ENCODE measurements at regions not wholly inside any gene's neighbourhood (a gene's known extent, or its start where the extent isn't known, plus 50 kb on each side); places are given as distances from the start of the nearest gene placed in this dataset.

DNA sequence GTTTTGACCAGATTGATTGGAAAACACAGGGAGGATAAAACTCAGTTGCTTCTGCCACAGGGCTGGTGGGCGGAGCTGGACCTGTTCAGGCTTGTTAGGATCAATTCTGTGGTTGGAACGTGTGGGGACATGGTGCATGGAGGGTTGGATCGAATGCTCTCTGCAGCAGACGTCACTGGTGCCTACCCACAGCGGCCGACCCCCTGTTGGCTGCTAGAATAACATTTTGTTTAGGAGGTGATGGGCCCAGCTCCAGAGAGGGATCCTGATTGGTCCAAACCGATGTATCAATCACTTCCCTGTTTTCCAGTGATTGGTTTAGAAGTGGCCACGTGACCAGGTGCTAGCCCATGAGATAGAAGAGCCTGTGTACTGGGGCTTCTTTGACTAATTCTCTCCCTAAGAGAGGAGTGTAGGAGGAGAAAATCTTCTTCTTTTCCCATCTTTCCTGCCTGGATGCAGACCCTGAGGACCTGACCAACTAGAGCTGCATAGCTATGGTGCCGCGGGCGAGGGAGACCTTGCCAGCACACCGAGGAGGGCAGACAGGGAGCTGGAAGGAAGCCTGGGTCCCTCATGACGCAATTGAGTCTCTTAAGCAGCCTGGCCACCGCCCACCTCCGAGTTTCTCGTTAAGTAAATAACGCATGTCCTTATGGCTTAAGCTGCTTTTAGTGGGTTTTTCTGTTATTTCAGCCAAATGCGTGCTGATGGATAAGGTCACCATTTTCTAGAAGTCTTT is 163.5 kb downstream of the AACS start:
- DNase-seq, result no peak

DNA sequence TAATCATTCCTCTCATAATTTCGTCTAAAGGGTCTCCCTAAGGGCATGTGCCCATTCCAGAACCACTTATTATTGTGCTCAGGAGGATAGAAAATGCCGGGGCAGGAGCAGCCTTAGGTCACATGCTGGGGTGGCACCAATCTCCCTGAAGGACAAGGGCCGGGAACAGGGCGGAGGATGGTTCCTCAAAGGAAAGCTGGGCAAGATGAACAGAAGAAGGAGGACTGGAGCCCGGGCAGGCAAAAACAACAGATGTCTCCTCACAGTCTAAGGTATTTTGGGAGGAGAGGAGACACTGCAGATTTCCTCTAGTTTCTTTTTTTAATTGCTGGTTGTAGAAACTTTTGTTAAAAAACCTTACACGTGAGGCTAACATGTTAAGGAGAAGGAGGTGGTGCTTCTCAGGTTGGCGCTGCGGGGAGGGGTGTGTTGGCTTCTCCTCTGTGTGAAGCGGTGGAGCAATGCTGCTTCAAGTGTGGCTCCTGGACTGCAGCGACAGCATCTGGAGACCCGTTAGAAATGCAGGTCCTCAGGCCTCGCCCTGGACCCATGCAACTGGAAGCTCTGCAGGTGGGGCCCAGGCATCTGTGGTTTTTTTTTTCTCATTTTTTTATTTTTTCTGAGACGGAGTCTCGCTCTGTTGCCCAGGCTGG is 164.8 kb downstream of the AACS start:
- DNase-seq, result no peak

DNA sequence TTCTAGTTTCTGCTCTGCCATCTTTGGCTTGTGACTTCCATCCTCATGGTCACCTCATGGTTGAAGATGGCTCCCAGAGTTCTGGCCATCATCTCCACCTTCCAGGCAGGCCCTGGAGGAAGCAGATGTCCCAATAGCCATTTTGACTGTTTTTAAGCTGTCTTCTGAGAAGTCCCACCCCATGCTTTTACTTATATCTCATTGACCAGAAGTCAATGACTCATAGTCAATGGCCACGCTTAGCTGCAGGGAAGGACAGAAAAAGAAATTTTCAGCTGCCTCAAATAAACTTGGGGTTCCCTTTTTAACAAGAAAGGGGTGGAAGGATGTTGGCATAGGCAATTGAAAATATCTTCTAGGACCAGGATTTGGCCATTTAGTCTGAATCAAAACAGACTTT is 168.1 kb downstream of the AACS start:
- DNase-seq, result no peak

DNA sequence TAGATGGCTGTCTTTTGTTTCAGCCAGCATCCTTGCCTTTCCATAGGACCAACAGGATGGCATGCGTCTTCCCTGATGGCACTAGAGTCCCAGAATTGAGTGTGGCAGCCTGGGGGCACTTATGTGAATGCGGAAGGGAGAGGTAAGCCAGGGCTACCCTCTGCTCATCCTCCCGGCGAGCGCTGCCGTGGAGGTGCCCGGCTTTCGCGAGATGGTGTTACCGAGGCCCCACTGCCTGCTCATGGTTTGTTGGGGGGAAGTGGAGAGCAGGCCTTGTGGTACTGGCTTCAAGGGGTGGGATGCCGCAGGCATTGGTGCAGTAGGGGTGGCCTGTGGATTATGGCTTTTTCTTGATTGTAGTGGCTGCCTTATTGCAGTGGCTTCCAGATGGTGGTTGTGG is 174.3 kb downstream of the AACS start:
- DNase-seq, result no peak

DNA sequence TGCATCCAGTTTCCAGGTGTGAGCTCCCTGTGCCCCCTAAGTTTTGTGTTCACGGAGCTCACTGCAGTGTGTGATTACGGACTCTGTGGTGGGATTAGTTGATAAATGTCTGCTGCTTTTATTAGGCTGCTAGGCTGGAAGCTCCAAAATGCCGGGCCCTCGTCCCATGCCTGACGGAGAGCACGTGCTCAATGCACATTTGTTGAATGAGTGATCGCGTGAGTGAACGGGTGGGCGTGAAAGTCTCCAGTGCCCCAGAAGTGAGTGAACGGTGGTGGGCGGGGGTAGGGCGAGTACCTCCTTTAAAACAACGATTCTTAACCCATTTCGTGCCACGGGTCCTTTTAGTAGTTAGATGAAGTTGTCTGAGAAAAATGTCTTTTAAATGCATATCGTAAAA is 175.5 kb downstream of the AACS start:
- no peak for DNase-seq

DNA sequence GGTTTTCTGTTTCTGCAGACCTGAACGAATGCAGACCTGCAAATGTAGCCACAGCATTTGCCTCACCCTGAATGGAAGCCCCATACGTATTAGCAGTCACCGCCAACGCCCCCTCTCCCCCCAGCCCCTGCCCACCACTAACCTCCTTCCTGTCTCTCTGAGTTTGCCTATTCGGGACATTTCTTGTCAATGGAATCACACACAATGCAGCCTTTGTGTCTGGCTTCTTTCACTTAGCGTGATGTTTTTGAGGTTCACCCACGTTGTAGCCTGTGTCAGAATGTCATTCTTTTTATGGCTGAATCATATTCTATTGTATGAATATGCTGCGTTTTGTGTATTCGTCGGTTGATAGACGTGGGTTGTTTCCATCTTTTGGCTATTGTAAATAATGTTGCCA is 178.6 kb downstream of the AACS start:
- DNase-seq, result no peak

DNA sequence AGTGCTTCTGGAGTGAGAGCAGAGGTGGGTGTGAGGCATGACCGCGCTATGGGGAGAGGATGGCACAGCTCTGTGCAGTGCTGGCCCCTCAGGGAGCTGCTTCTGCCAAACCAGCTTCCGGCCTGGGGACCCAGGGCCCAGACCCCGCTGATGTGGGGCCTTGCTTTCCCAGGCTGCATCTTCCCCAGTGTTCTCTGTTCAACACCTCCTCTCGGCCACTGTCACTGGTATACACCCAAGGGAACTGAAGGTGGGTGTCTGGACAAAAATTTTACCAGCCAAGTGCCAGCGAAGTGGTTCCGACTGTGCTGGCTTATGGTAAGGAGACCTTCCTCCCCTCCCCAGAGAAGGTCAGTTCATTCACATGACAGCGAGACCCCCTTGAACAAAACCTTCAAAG is 179.1 kb downstream of the AACS start:
- DNase-seq, result no peak

DNA sequence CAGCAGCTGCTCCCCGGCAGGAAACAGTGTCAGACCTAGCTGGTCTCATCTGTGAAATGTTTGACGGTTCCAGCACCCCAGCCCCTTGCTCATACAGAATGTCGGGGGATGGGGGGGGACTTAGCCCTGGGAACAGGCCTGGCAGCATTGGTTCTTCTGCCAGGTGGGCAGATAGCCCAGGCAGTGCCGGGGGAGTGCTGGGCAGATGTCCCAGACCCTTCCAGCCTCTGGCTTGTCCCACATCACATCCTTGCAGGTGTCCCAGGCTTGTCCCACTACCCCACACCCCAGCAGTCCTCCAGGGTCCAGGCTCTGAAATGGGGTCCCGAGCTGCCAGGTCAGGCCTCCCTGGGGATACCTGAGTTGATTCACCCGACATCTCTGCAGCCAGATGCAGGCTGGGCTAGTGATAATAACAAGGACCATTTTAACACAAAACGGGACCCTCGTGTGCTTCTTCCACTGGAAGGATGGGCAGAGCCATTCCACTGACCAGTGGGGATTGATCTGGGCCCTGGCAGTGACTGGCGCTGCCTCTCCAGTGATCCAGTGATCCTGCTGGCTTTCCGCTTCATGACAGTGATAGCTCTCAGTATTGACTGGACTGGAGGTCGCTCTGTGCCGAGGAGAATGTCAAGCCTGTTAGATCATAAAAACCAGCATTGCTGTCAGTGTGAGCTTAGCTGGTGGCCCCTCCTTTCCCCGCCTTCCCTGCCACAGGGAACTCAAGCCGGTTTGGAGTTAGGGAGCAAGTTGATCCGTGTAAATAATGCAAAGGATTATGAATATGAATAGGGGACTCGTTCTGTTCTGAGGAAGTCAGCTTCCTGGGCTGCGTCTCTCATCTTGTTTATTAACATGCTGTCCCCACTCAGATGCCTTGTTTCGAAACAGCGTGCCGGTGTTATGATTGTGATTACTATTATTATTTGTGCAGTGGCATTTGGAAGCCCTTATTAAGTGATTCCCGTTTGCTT is 180.6 kb downstream of the AACS start:
- DNase-seq, result no peak

DNA sequence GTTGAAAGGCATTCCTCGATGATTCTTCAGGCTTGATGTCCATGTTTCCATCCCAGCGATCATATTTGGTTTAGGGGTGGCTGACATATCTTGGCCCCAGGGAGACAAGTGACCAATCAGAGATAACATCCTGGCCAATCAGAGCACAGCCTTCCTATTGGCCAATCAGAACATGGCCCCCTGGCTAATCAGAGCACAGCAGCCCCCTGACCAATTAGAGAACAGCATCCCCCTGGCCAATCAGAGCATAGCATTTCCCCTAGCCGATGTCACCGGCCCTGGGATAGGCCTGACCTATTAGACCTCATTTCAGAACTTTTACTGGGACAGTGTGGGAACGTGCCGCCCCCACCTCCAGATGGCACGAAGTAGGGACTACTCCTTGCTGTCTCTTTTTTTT is 182.2 kb downstream of the AACS start:
- DNase-seq, result no peak

DNA sequence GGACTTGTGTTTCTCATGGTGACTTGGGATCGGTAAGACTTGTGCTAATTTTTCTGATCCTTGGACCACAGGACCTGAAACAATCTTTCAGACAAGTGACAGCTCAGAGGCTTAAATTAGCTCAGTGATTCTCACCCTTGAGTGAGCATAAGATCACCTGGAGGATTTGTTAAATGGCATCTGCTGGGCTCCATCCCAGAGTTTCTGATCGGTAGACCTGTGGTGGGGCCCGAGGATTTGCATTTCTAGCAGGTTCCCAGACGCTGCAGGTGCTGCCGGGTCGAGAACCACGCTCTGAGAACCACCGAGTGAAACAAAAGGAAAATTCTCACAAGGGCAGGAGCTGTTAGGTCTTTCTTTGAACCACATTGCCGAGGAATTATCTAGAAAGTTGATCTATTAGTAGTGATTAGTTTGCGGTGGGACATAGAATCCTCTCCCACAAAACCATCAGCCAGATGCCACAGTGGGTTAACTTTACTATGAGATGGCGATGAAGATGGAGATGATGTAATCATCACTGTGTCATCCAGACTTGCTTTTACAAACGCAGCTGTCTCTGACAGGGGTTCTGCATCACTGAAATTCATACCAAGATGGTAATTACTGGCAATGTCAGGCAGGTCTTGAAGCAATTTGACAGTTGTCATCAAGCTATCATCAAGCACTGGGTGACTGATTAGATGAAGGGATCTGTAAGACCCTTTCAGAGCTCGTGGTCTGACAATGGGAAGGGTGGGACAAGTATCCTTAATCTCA is 184.0 kb downstream of the AACS start:
- no peak for DNase-seq

DNA sequence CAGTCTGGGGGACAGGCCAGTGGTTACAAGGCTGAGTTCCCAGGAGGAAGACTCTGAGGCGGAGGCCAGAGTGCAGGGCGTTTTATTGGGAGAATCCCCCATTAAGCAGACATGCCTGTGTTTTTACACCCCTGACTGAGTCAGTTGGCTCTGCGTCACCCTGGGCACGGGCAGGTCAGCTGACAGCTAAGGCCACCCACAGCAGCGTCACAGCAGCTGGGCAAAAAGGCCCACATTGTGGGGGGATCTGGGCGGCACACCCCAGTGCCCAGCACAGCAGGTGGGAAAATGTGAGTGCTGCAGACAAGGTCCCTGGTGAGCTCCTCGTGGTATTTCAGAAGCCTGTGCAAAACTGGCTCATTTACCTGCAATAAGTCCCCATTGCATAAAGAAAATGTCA is 184.7 kb downstream of the AACS start:
- no peak for DNase-seq

DNA sequence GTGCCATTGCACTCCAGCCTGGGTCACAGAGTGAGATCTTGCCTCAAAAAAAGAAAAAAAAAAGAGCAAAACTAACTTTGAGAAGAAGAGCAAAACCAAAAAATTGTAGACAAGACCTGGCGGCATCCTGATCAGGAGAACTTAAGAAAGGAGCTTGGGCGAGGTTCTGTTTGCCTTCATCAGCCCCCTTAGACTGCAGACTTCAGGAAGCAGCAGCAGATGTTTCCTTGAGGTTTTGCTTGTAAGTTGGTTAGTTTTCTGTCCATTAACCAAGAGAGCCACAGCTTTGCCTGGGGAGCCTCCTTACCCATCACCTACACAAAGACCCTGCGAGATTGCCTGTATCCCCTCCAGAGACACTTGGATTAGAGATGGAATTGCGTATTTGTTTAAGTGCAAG is 189.0 kb downstream of the AACS start:
- DNase-seq, result no peak

DNA sequence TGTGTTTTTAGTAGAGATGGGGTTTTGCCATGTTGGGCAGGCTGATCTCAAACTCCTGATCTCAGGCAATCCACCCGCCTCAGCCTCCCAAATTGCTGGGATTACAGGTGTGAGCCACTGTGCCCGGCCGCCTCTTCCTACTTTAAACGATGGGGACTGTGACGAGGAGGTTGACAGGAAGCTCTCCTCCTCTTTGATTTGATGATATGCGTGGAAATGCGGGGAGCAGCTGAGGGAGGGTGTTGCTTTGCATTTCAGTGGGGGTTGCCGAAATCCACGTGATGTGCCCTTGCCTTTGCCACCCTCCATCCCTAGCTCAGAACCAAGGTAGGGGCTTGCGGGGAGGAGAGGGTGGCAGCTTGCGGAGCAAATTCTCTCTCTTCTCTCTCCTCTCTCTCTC is 189.6 kb downstream of the AACS start:
- no peak for DNase-seq

DNA sequence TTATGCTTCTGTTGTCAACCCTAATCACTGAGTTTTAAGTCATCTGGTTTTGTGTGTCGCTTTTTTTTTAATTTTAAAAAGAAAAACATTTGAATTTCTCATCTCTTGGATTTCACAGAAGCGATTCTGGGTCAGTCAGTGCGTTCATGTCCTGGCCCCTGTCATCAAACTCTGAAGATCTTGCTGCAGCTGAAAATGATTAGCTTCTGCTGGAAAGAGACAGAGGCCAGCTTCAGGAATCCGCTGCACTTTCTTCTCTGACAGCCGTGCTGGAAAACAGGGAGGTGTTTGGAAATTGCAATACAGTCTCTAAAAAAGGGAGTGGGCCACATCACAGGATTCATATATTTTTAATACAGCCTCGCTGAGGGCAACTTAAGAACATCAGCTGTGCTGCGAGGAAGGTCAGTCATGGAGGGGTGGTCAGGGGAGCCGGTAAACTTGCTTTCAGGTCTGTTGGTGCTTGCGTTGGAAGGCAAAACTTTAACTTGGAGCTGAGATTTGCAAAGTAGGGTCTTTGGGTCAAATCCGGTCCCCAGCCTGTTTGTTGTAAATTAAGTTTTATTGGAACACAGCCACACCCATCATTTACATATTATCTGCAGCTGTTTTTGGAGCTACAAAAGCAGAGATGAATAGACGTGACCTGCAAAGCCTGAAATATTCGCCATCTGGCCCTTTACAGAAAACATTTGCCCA is 190.8 kb downstream of the AACS start:
- no peak for DNase-seq

DNA sequence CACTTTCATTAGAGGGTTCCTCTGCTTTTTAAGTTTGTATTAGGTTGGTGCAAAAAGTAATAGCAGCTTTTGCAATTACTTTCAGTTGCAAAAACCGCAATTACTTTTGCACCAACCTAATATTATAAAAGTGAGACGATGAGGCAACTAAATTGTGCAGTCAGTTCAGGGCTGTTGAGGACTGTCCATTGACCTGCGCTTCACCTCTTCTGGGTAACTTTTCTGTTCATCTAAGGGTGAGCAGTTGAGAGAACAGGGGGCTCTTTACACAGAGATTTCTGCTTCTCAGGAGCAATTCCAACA is 191.3 kb downstream of the AACS start:
- no peak for DNase-seq

DNA sequence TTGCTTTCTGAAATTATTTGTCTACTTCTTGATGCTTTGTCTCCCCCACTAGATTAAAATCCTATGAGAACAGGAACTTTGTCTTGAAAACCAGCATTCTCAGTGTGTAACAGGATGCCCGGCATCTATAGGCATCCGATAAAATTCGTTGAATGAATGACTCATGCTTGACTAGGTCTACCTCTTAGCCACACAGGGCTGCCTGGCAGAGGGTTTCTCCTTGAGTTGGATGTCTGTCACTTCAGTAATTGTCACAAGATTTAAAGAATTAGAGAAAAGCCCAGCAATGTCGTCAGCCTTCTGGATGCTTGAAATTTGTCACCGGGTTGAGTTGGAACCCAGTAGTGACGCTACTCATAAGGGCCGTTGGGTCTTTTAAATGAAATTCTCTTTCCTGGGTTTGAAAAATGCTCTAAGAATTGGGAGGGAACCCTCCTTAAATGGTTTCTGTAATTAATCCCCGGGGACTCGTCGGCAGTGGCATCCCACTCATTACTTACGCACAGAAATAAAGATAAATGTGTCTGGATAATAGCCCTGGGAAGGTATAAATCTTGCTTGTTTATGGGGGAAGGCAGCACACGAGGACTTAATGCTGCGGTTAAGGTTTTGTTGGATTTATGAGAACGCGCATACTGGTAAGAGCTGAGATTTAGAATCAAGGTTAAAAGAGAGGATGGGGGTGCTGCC is 194.1 kb downstream of the AACS start:
- DNase-seq, result no peak

DNA sequence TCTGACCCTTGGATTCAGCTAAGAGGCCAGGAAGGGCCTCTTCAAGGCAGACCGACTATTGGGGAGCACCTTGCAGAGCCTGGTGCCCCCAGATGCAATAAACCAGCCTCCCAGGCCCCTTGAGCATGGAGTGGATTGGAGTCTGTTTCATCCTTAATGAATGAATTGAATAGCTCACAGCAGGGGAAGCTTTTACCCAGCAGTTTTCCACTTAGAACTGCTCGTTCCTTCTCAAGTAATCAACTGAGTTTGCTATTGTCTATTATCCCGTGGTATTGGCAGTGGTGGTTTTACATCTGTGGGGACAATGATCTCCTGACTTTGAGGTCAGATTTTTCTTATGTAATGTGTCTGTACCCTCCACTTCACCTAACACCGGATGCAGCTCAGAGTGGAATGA is 197.6 kb downstream of the AACS start:
- no peak for DNase-seq

DNA sequence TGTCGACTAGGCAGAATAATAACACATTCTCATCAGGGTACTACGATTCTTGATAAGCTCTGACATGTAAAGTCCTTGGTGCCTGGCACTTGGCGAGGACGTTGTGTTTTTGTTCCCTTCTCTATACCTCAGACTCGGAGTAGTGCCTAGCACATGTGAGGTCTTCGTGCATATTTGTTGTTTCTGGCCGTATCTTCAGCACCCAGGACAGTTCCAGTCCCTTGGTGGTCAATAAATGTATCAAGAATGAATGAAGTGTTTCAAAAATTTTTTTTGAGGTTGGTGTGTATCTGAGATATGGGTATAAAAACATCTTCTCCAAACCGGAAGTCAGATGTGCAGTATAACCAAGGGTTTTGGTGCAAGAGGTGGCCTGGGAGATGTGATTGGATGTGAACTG is 198.2 kb downstream of the AACS start:
- DNase-seq, result no peak

DNA sequence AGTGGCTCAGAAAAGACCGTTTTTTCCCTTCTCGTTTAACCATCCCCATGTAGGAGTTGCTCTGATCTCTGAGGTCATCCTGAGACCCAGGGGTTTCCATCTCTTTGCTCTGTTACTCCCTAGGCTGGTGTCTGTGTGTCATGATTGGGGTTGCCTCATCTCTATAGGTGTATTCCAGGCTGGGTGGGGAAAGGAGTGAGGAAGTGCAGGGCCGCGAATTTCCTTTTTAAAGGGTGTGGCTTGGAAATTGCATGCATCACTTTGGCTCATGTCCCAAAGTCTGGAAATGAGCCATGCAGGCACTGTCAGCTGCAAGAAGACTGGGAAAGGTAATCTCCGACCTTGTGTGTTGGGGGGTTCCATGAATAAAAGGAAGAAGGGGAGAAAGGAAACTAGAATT is 201.9 kb downstream of the AACS start:
- no peak for DNase-seq

DNA sequence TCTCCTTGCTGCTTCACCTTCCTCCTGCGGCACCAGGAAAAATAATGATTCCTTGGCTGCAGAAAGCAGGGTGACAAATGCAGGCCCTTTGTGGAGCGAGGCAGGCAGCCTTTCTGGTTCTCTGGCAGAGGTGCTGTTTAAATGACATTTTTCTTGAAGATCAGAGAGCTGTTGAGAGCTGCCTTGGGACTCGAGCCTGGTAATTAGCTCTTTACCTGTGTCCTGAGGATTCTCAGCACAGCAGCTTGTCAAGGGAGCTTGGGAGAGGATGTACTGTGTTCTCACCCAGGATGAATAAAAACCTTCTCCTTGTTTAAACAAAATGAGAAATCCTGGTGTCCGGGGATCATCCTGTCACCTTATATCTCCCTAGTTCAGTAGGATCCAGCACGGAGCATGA is 204.0 kb downstream of the AACS start:
- DNase-seq, result no peak

DNA sequence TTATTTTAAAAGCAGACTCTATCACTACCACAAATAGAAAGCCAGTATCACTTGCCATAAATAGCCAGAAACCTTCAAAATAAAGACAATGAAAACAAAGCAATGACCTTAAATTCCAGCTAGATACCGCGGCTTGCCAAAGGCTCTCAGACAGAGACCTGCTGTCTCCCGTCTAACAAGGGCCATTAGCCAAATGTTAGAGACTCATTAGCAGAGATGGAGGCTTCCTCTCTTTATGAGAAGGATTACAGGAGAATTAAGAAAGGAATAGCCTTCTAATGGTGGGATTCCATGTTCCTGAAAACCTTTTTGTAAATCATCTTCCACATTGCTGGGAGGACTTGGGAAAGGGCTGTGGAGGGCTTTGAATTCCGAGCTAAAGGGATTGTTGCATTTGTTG is 206.7 kb downstream of the AACS start:
- no peak for DNase-seq

DNA sequence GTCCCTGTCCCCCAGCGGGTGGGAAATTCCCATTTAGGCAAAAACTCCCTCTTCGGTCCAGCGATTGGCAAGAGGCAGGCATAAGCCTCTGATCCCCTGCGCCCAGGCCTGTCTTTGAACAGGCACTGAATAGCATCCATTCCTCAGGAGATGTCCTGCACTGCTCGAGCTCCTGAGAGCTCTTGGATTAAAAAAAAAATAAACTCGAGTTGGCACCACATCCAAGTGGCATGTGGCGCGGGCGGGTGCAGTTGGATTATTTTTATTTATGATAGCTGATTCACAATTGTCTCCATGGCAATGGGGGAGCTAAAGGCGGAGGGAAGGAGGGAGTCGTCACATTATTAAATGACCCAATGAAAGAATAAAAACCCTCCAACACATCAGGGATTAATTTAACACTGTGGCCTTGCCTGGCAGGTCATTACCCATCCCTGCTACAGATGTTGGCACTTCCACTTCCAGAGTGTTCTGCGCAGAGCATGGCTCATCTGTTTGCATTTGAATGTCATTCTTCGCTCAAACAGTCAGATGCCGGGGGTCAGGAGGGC is 207.2 kb downstream of the AACS start:
- no peak for DNase-seq
